ENCODE measurements at regions not wholly inside any gene's neighbourhood (a gene's known extent, or its start where the extent isn't known, plus 50 kb on each side); places are given as distances from the start of the nearest gene placed in this dataset.

GRCh38 chr13:83232626-83233025 lies 649.6 kb downstream of the SLITRK1 start:
- no peak overlapping the region for H3K4me3 ChIP-seq (replicated peaks; ENCODE audit: insufficient read depth, low read length)
- no peaks in the 10 kb centered on the region for H3K27me3 ChIP-seq (ENCODE audit: insufficient read depth, poor library complexity, severe bottlenecking)
- no peak for DNase-seq (ENCODE audit: low read depth in 1 of 2, low spot score in 1 of 2)
- no peak overlapping the region for H3K27ac ChIP-seq (replicated peaks)
- TF ChIP-seq REST (IDR thresholded peaks at IDR 0.05; ENCODE audit: insufficient replicate concordance, low read depth), result no peak
- no peak for TF ChIP-seq GABPA (IDR thresholded peaks at IDR 0.05; ENCODE audit: low read depth)
- TF ChIP-seq POLR2AphosphoS5 (IDR thresholded peaks at IDR 0.05; ENCODE audit: low read depth), result no peak
- TF ChIP-seq CTCF (IDR thresholded peaks at IDR 0.05; ENCODE audit: insufficient read depth, low read length), result no peak
- TF ChIP-seq SPI1 (IDR thresholded peaks at IDR 0.05; ENCODE audit: borderline replicate concordance, low read depth), result no peak

GRCh38 chr13:83229574-83230305 lies 652.5 kb downstream of the SLITRK1 start:
- H3K4me3 ChIP-seq (replicated peaks; ENCODE audit: insufficient read depth, low read length), result no peak overlapping the region
- DNase-seq (ENCODE audit: low read depth in 1 of 2, low spot score in 1 of 2), result no peak

More at GRCh38 chr13:83229574-83230305, 652.5 kb downstream of the SLITRK1 start:
- TF ChIP-seq REST (IDR thresholded peaks at IDR 0.05; ENCODE audit: insufficient replicate concordance, low read depth), result no peak
- no peak for TF ChIP-seq SPI1 (IDR thresholded peaks at IDR 0.05; ENCODE audit: borderline replicate concordance, low read depth)
- TF ChIP-seq GABPA (IDR thresholded peaks at IDR 0.05; ENCODE audit: low read depth), result no peak
- TF ChIP-seq CTCF (IDR thresholded peaks at IDR 0.05; ENCODE audit: insufficient read depth, low read length), result no peak
- no peak for TF ChIP-seq POLR2AphosphoS5 (IDR thresholded peaks at IDR 0.05; ENCODE audit: low read depth)
- H3K27me3 ChIP-seq (ENCODE audit: insufficient read depth, poor library complexity, severe bottlenecking), result no peaks in the 10 kb centered on the region
- H3K27ac ChIP-seq (replicated peaks), result no peak overlapping the region

Data from HL-60 (cell line).